WTC11 (cell line): ENCODE measurements at regions not wholly inside any gene's neighbourhood (a gene's known extent, or its start where the extent isn't known, plus 50 kb on each side); places are given as distances from the start of the nearest gene placed in this dataset.

Source experiments
- ATAC-seq: fragments of 200-7000 bp; cut with Tn5 transposase; 2 replicates; pipeline ENCODE4 v1.10.0; 2021; ENCODE audit warnings: mild to moderate bottlenecking, moderate library complexity
- CTCF ChIA-PET: fragments of 300-600 bp; sonication (Branson Sonifier 250); formaldehyde crosslinking; loops from one replicate; lab custom pipeline; 2021; ENCODE audit warnings: antibody characterized with exemption; lab: Charles Lee
- POLR2A ChIA-PET: fragments of 350-600 bp; sonication (Branson Sonifier 250); formaldehyde crosslinking; loops from one replicate; lab custom pipeline; 2021; ENCODE audit warnings: antibody characterized with exemption; lab: Charles Lee
- DNase-seq: peaks from one replicate; pipeline ENCODE4 v3.0.0; 2021; ENCODE audit warnings: low spot score
- H3K27ac Mint-ChIP-seq: 2 replicates; pipeline ENCODE4 v1.8.0; 2021; ENCODE audit warnings: mixed read lengths
- H3K27me3 Mint-ChIP-seq: 2 replicates; pipeline ENCODE4 v1.8.0; 2021; ENCODE audit warnings: low read depth, mild to moderate bottlenecking, moderate library complexity, mixed read lengths
- H3K36me3 Mint-ChIP-seq: 2 replicates; pipeline ENCODE4 v1.8.0; 2021; ENCODE audit warnings: mixed read lengths
- H3K4me1 Mint-ChIP-seq: 2 replicates; pipeline ENCODE4 v1.8.0; 2022; ENCODE audit warnings: mixed read lengths
- H3K4me3 Mint-ChIP-seq: 2 replicates; pipeline ENCODE4 v1.8.0; 2021; ENCODE audit warnings: mild to moderate bottlenecking, moderate library complexity, mixed read lengths
- H3K9me3 Mint-ChIP-seq: 2 replicates; pipeline ENCODE4 v1.8.0; 2021; ENCODE audit warnings: mixed read lengths
- EMX1 ChIP-seq: fragments of 250-450 bp; sonication (Bioruptor Pico); IDR thresholded peaks from 2 replicates; pipeline ENCODE4 v1.8.0; 2021; ENCODE audit warnings: mild to moderate bottlenecking
- ETV6 ChIP-seq: sonication (generic); formaldehyde crosslinking; IDR thresholded peaks from 2 replicates; pipeline ENCODE4 v1.8.1; 2022; ENCODE audit warnings: mild to moderate bottlenecking, missing genetic modification reagents
- PRDM15 ChIP-seq: sonication (generic); formaldehyde crosslinking; IDR thresholded peaks from 2 replicates; pipeline ENCODE4 v1.8.0; 2022; ENCODE audit warnings: missing genetic modification reagents
- PRRX2 ChIP-seq: fragments of 250-450 bp; sonication (Bioruptor Pico); IDR thresholded peaks from 2 replicates; pipeline ENCODE4 v1.8.0; 2021; ENCODE audit warnings: mild to moderate bottlenecking
- RELA ChIP-seq: sonication (generic); formaldehyde crosslinking; IDR thresholded peaks from 2 replicates; pipeline ENCODE4 v1.8.1; 2022; ENCODE audit warnings: missing genetic modification reagents, mild to moderate bottlenecking, borderline replicate concordance
- USF2 ChIP-seq: sonication (generic); formaldehyde crosslinking; IDR thresholded peaks from 2 replicates; pipeline ENCODE4 v1.8.1; 2023; ENCODE audit warnings: mild to moderate bottlenecking, missing genetic modification reagents, moderate library complexity
- ZNF138 ChIP-seq: sonication (generic); formaldehyde crosslinking; conservative IDR thresholded peaks from 2 replicates; pipeline ENCODE4 v1.8.1; 2022; ENCODE audit warnings: mild to moderate bottlenecking, moderate library complexity, missing genetic modification reagents
- ZNF423 ChIP-seq: fragments of 250-450 bp; sonication (Bioruptor Pico); IDR thresholded peaks from 2 replicates; pipeline ENCODE4 v2.1.2; 2022; ENCODE audit warnings: mild to moderate bottlenecking, moderate library complexity
- ZNF512 ChIP-seq: sonication (generic); formaldehyde crosslinking; IDR thresholded peaks from 2 replicates; pipeline ENCODE4 v1.8.1; 2022; ENCODE audit warnings: missing genetic modification reagents, borderline replicate concordance
- TF ChIP-seq, protein P1 (sequence below): sonication (generic); formaldehyde crosslinking; IDR thresholded peaks from 2 replicates; pipeline ENCODE4 v1.8.1; 2023; ENCODE audit warnings: mild to moderate bottlenecking, missing genetic modification reagents
- TF ChIP-seq, protein P2 (sequence below): sonication (generic); formaldehyde crosslinking; IDR thresholded peaks from 2 replicates; pipeline ENCODE4 v1.8.0; 2023; ENCODE audit warnings: mild to moderate bottlenecking, missing genetic modification reagents
- TF ChIP-seq, protein P3 (sequence below): sonication (generic); formaldehyde crosslinking; IDR thresholded peaks from 2 replicates; pipeline ENCODE4 v1.8.0; 2023; ENCODE audit warnings: missing genetic modification reagents, mild to moderate bottlenecking, borderline replicate concordance

GRCh38 chrX:6695717-6696116, 160.8 kb upstream of the VCX3A start:
- Mint-ChIP-seq H3K27me3 (no peaks in the 10 kb centered on the region), H3K27ac (peak overlapping the region; percentile 94), H3K36me3 (peaks cover 3% of the 10 kb centered on the region), H3K9me3 (0 out of 2 replicates have a peak, but pooled peaks cover 3% of the 10 kb centered on the region), H3K4me1 (peaks cover 48% of the 10 kb centered on the region), H3K4me3 (no peak overlapping the region)
- peak; percentile 71 for ATAC-seq
- DNase-seq = no peak
- POLR2A ChIA-PET = no interaction called here
- CTCF ChIA-PET = no interaction called here
- no peak for TF ChIP-seq EMX1 (CRISPR knock-in tag)
- no peak for TF ChIP-seq ZNF512 (CRISPR knock-in tag)
- TF ChIP-seq USF2 (CRISPR knock-in tag) = no peak
- TF ChIP-seq, protein P1, sequence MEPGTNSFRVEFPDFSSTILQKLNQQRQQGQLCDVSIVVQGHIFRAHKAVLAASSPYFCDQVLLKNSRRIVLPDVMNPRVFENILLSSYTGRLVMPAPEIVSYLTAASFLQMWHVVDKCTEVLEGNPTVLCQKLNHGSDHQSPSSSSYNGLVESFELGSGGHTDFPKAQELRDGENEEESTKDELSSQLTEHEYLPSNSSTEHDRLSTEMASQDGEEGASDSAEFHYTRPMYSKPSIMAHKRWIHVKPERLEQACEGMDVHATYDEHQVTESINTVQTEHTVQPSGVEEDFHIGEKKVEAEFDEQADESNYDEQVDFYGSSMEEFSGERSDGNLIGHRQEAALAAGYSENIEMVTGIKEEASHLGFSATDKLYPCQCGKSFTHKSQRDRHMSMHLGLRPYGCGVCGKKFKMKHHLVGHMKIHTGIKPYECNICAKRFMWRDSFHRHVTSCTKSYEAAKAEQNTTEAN (CRISPR knock-in tag) = no peak
- TF ChIP-seq, protein P2, sequence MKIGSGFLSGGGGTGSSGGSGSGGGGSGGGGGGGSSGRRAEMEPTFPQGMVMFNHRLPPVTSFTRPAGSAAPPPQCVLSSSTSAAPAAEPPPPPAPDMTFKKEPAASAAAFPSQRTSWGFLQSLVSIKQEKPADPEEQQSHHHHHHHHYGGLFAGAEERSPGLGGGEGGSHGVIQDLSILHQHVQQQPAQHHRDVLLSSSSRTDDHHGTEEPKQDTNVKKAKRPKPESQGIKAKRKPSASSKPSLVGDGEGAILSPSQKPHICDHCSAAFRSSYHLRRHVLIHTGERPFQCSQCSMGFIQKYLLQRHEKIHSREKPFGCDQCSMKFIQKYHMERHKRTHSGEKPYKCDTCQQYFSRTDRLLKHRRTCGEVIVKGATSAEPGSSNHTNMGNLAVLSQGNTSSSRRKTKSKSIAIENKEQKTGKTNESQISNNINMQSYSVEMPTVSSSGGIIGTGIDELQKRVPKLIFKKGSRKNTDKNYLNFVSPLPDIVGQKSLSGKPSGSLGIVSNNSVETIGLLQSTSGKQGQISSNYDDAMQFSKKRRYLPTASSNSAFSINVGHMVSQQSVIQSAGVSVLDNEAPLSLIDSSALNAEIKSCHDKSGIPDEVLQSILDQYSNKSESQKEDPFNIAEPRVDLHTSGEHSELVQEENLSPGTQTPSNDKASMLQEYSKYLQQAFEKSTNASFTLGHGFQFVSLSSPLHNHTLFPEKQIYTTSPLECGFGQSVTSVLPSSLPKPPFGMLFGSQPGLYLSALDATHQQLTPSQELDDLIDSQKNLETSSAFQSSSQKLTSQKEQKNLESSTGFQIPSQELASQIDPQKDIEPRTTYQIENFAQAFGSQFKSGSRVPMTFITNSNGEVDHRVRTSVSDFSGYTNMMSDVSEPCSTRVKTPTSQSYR (CRISPR knock-in tag) = no peak
- no peak for TF ChIP-seq PRRX2
- TF ChIP-seq ZNF423 (CRISPR knock-in tag) = no peak
- no peak for TF ChIP-seq PRDM15
- TF ChIP-seq ZNF138 (CRISPR knock-in tag) = no peak
- TF ChIP-seq, protein P3, sequence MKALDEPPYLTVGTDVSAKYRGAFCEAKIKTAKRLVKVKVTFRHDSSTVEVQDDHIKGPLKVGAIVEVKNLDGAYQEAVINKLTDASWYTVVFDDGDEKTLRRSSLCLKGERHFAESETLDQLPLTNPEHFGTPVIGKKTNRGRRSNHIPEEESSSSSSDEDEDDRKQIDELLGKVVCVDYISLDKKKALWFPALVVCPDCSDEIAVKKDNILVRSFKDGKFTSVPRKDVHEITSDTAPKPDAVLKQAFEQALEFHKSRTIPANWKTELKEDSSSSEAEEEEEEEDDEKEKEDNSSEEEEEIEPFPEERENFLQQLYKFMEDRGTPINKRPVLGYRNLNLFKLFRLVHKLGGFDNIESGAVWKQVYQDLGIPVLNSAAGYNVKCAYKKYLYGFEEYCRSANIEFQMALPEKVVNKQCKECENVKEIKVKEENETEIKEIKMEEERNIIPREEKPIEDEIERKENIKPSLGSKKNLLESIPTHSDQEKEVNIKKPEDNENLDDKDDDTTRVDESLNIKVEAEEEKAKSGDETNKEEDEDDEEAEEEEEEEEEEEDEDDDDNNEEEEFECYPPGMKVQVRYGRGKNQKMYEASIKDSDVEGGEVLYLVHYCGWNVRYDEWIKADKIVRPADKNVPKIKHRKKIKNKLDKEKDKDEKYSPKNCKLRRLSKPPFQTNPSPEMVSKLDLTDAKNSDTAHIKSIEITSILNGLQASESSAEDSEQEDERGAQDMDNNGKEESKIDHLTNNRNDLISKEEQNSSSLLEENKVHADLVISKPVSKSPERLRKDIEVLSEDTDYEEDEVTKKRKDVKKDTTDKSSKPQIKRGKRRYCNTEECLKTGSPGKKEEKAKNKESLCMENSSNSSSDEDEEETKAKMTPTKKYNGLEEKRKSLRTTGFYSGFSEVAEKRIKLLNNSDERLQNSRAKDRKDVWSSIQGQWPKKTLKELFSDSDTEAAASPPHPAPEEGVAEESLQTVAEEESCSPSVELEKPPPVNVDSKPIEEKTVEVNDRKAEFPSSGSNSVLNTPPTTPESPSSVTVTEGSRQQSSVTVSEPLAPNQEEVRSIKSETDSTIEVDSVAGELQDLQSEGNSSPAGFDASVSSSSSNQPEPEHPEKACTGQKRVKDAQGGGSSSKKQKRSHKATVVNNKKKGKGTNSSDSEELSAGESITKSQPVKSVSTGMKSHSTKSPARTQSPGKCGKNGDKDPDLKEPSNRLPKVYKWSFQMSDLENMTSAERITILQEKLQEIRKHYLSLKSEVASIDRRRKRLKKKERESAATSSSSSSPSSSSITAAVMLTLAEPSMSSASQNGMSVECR (CRISPR knock-in tag) = no peak
- TF ChIP-seq ETV6 (CRISPR knock-in tag) = no peak
- TF ChIP-seq RELA = no peak
